Breast epithelium (tissue), 3 donors: ENCODE measurements at regions not wholly inside any gene's neighbourhood (a gene's known extent, or its start where the extent isn't known, plus 50 kb on each side); places are given as distances from the start of the nearest gene placed in this dataset.

Experiments
- POLR2AphosphoS5 ChIP-seq, 3 donors: sonication (generic); formaldehyde crosslinking; IDR thresholded peaks; one replicate each; pipeline ENCODE4 v1.6.1; 2017; ENCODE audit warnings: antibody characterized with exemption in 3 of 3
- TF ChIP-seq, protein P1 (sequence below), 3 donors: fragments of 450-650 bp; IDR thresholded peaks; one replicate each; pipeline ENCODE4 v1.5.1; 2016 to 2017; ENCODE audit warnings: antibody characterized with exemption in 3 of 3, mild to moderate bottlenecking in 3 of 3, moderate library complexity in 3 of 3

DNA sequence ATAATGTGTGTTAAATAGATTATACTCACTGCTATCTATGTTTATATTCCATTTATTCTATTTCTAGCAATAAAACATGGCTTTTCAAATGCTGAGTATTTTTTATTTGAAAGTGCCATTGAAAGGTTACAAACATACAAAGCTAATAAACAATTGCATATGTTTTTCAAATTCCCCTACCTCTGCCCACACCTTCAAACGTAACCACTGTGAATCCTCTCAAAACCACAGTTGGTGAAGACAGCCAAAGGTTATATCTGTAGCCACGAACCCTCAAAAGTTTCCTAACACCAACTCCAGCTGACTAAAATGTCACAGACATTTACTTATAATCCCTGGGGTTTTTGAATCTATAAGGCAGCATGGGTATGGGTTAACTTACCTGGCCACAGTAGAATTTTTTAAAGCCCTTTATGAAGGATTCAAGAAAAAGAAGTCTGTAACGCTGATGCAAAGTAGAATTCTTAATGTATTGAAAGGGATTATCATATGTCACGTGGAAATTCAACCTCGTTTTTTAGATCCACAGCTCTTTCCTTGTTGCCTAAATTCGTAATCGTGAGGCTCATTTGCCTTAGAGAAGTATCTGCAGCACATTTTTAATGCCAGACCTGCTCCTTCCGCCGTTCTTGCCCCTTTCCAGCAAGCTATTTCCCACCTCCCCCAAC lies 122.5 kb upstream of the ZC3H12C start:
- TF ChIP-seq, protein P1, sequence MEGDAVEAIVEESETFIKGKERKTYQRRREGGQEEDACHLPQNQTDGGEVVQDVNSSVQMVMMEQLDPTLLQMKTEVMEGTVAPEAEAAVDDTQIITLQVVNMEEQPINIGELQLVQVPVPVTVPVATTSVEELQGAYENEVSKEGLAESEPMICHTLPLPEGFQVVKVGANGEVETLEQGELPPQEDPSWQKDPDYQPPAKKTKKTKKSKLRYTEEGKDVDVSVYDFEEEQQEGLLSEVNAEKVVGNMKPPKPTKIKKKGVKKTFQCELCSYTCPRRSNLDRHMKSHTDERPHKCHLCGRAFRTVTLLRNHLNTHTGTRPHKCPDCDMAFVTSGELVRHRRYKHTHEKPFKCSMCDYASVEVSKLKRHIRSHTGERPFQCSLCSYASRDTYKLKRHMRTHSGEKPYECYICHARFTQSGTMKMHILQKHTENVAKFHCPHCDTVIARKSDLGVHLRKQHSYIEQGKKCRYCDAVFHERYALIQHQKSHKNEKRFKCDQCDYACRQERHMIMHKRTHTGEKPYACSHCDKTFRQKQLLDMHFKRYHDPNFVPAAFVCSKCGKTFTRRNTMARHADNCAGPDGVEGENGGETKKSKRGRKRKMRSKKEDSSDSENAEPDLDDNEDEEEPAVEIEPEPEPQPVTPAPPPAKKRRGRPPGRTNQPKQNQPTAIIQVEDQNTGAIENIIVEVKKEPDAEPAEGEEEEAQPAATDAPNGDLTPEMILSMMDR (IDR thresholded peaks at IDR 0.05) = no peak
- no peak for TF ChIP-seq POLR2AphosphoS5 (IDR thresholded peaks at IDR 0.05)
